Testis (tissue), 2 donors: ENCODE measurements at regions not wholly inside any gene's neighbourhood (a gene's known extent, or its start where the extent isn't known, plus 50 kb on each side); places are given as distances from the start of the nearest gene placed in this dataset.

Source experiments
- POLR2A ChIP-seq: fragments of 450-650 bp; IDR thresholded peaks from one replicate; pipeline ENCODE4 v1.6.1; 2017; ENCODE audit warnings: antibody characterized with exemption, mild to moderate bottlenecking, moderate library complexity
- TF ChIP-seq, protein P1 (sequence below), 3 experiments: fragments of 450-650 bp in 2 of 3; fragments of 200-600 bp in 1 of 3; sonication (generic) in 1 of 3; IDR thresholded peaks; one replicate each; pipeline ENCODE4 v1.5.1; 2016 to 2019; ENCODE audit warnings: antibody characterized with exemption in 3 of 3, mild to moderate bottlenecking in 2 of 3, moderate library complexity in 1 of 3

DNA sequence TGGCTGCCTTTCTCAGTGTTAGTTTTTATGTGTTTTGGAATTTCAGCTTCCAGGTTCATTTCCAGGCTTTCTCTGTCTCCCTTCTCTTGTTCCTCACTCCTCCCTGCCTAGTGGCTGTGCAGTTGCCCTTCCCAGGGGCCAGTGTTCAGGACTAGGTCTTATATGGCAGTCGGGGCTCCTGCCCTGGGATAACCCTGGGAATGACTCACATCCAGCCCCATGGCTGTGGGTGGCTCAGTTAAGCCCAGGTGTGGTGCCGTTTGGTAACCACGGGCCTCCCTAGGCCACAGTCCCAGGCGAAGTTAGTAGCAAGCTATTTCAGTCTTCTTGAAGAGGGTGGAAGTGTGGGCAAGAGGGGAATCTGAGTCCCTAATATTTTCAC is 57.4 kb upstream of the DDR1 start:
- TF ChIP-seq, protein P1, sequence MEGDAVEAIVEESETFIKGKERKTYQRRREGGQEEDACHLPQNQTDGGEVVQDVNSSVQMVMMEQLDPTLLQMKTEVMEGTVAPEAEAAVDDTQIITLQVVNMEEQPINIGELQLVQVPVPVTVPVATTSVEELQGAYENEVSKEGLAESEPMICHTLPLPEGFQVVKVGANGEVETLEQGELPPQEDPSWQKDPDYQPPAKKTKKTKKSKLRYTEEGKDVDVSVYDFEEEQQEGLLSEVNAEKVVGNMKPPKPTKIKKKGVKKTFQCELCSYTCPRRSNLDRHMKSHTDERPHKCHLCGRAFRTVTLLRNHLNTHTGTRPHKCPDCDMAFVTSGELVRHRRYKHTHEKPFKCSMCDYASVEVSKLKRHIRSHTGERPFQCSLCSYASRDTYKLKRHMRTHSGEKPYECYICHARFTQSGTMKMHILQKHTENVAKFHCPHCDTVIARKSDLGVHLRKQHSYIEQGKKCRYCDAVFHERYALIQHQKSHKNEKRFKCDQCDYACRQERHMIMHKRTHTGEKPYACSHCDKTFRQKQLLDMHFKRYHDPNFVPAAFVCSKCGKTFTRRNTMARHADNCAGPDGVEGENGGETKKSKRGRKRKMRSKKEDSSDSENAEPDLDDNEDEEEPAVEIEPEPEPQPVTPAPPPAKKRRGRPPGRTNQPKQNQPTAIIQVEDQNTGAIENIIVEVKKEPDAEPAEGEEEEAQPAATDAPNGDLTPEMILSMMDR (IDR thresholded peaks at IDR 0.05), result no peak
- TF ChIP-seq POLR2A, result no peak
